ENCODE measurements at regions not wholly inside any gene's neighbourhood (a gene's known extent, or its start where the extent isn't known, plus 50 kb on each side); places are given as distances from the start of the nearest gene placed in this dataset.

DNA sequence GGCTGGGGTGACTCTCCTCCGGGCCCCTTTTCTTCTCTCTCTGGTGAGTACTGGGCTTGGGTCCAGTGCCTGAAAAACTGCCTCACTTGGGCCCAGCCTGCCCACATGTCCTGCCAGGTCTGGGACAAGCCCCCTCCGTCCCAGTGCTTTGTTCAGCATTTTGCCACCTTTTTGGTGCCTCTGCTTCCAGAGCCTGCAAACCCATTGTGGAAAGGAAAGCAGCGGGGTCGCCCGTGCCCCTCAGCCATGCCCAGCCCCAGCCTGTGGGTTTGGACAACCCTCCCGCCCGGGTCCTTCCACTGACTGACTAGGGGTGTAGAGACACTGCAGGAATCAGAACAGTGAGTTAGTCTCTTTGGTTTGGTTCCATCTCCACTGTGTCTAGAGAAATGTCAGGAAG is 140.7 kb upstream of the ALKAL2 start:
- no peaks in the 10 kb centered on the region for H3K36me3 ChIP-seq (ENCODE audit: control insufficient read depth in 2 of 2, insufficient read depth in 2 of 2, low read length in 1 of 2)
- no peaks in the 10 kb centered on the region; a peak in 1 of 4 replicates for H3K27me3 ChIP-seq (replicated peaks in 1 of 2; ENCODE audit: control insufficient read depth in 2 of 2, insufficient read depth in 2 of 2, low read length in 1 of 2)
- in situ Hi-C loops (cut with MboI), result no loop called here
- 65% methylated on average over 7 of the region's 7 CpGs for whole genome bisulfite sequencing (ENCODE audit: insufficient coverage, insufficient replicate concordance, low lambda C conversion rate, missing lambda C conversion rate)
- intact Hi-C loops (cut with micrococcal nuclease; ENCODE audit: unreplicated experiment), result no loop called here
- RAD21 ChIA-PET (ENCODE audit: unreplicated experiment), result no interaction called here
- CTCF ChIA-PET, result no interaction called here
- H4K20me1 ChIP-seq (ENCODE audit: control insufficient read depth, insufficient read depth), result no peaks in the 10 kb centered on the region
- SMC1A ChIA-PET (ENCODE audit: uncharacterized antibody, unreplicated experiment), result no interaction called here
- no peak overlapping the region for H3K4me3 ChIP-seq
- no TSS peak for BruUV-seq (replicated peaks)
- H3K4me1 ChIP-seq (ENCODE audit: control insufficient read depth, insufficient read depth, low read length), result no peaks in the 10 kb centered on the region
- TF ChIP-seq MYC (IDR thresholded peaks at IDR 0.05; ENCODE audit: insufficient read depth, insufficient read length, insufficient replicate concordance, low read length, severe bottlenecking), result no peak
- no peak for TF ChIP-seq NR2F1 (conservative IDR thresholded peaks at IDR 0.05)
- no peak for TF ChIP-seq JUND (IDR thresholded peaks at IDR 0.05; ENCODE audit: low read depth, low read length)
- TF ChIP-seq, protein P1, sequence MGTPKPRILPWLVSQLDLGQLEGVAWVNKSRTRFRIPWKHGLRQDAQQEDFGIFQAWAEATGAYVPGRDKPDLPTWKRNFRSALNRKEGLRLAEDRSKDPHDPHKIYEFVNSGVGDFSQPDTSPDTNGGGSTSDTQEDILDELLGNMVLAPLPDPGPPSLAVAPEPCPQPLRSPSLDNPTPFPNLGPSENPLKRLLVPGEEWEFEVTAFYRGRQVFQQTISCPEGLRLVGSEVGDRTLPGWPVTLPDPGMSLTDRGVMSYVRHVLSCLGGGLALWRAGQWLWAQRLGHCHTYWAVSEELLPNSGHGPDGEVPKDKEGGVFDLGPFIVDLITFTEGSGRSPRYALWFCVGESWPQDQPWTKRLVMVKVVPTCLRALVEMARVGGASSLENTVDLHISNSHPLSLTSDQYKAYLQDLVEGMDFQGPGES (IDR thresholded peaks at IDR 0.05), result no peak
- TF ChIP-seq ZNF384 (IDR thresholded peaks at IDR 0.05; ENCODE audit: borderline replicate concordance, low read depth, low read length), result no peak
- no peak for TF ChIP-seq SMAD5 (IDR thresholded peaks at IDR 0.05; ENCODE audit: low read depth)
- TF ChIP-seq, protein P2, sequence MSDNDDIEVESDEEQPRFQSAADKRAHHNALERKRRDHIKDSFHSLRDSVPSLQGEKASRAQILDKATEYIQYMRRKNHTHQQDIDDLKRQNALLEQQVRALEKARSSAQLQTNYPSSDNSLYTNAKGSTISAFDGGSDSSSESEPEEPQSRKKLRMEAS (IDR thresholded peaks at IDR 0.05; ENCODE audit: low read depth, low read length), result no peak
- TF ChIP-seq SP1 (IDR thresholded peaks at IDR 0.05; ENCODE audit: low read depth, low read length), result no peak
- TF ChIP-seq, protein P3, sequence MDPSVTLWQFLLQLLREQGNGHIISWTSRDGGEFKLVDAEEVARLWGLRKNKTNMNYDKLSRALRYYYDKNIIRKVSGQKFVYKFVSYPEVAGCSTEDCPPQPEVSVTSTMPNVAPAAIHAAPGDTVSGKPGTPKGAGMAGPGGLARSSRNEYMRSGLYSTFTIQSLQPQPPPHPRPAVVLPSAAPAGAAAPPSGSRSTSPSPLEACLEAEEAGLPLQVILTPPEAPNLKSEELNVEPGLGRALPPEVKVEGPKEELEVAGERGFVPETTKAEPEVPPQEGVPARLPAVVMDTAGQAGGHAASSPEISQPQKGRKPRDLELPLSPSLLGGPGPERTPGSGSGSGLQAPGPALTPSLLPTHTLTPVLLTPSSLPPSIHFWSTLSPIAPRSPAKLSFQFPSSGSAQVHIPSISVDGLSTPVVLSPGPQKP (IDR thresholded peaks at IDR 0.05; ENCODE audit: low read depth, low read length), result no peak
- TF ChIP-seq GATAD2B (conservative IDR thresholded peaks at IDR 0.05; ENCODE audit: low read depth), result no peak
- TF ChIP-seq, protein P4, sequence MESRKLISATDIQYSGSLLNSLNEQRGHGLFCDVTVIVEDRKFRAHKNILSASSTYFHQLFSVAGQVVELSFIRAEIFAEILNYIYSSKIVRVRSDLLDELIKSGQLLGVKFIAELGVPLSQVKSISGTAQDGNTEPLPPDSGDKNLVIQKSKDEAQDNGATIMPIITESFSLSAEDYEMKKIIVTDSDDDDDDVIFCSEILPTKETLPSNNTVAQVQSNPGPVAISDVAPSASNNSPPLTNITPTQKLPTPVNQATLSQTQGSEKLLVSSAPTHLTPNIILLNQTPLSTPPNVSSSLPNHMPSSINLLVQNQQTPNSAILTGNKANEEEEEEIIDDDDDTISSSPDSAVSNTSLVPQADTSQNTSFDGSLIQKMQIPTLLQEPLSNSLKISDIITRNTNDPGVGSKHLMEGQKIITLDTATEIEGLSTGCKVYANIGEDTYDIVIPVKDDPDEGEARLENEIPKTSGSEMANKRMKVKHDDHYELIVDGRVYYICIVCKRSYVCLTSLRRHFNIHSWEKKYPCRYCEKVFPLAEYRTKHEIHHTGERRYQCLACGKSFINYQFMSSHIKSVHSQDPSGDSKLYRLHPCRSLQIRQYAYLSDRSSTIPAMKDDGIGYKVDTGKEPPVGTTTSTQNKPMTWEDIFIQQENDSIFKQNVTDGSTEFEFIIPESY (IDR thresholded peaks at IDR 0.05), result no peak
- no peak for TF ChIP-seq SMC3 (IDR thresholded peaks at IDR 0.05; ENCODE audit: borderline replicate concordance, low read length)
- TF ChIP-seq, protein P5, sequence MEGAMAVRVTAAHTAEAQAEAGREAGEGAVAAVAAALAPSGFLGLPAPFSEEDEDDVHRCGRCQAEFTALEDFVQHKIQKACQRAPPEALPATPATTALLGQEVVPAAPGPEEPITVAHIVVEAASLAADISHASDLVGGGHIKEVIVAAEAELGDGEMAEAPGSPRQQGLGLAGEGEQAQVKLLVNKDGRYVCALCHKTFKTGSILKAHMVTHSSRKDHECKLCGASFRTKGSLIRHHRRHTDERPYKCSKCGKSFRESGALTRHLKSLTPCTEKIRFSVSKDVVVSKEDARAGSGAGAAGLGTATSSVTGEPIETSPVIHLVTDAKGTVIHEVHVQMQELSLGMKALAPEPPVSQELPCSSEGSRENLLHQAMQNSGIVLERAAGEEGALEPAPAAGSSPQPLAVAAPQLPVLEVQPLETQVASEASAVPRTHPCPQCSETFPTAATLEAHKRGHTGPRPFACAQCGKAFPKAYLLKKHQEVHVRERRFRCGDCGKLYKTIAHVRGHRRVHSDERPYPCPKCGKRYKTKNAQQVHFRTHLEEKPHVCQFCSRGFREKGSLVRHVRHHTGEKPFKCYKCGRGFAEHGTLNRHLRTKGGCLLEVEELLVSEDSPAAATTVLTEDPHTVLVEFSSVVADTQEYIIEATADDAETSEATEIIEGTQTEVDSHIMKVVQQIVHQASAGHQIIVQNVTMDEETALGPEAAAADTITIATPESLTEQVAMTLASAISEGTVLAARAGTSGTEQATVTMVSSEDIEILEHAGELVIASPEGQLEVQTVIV (IDR thresholded peaks at IDR 0.05; ENCODE audit: borderline replicate concordance, partially characterized antibody), result no peak
- TF ChIP-seq ESRRA (IDR thresholded peaks at IDR 0.05; ENCODE audit: low read length), result no peak
- TF ChIP-seq MXI1 (IDR thresholded peaks at IDR 0.05; ENCODE audit: low read depth, low read length), result no peak
- no peak for TF ChIP-seq RB1 (IDR thresholded peaks at IDR 0.05; ENCODE audit: borderline replicate concordance)
- no peak for TF ChIP-seq TCF3 (IDR thresholded peaks at IDR 0.05; ENCODE audit: borderline replicate concordance, insufficient read depth, low read depth, low read length)
- no peak for TF ChIP-seq FOS (IDR thresholded peaks at IDR 0.05; ENCODE audit: borderline replicate concordance, extremely low read depth, insufficient read length)
- no peak for TF ChIP-seq KDM1A (IDR thresholded peaks at IDR 0.05; ENCODE audit: borderline replicate concordance)
- FAIRE-seq (no peak), DNase-seq (ENCODE audit: low read depth, low spot score) (no peak), ATAC-seq (no peak)
- POLR2A ChIA-PET, result no interaction called here
- no peaks in the 10 kb centered on the region for H3K79me2 ChIP-seq (ENCODE audit: control insufficient read depth, insufficient read depth, low read length)
- H2AFZ ChIP-seq (ENCODE audit: control insufficient read depth, low read depth, low read length), result no peak overlapping the region
- H3K27ac ChIP-seq (ENCODE audit: control insufficient read depth, insufficient read depth), result no peak overlapping the region
- H3K4me2 ChIP-seq (ENCODE audit: control insufficient read depth, insufficient read depth), result no peak overlapping the region
- H3K9me3 ChIP-seq (replicated peaks; ENCODE audit: control insufficient read depth, insufficient read depth, low read length), result no peaks in the 10 kb centered on the region
- H3K9ac ChIP-seq (ENCODE audit: control insufficient read depth, insufficient read depth, low read length), result no peak overlapping the region

Measured in GM12878 (cell line).